ENCODE measurements at regions not wholly inside any gene's neighbourhood (a gene's known extent, or its start where the extent isn't known, plus 50 kb on each side); places are given as distances from the start of the nearest gene placed in this dataset.

DNA sequence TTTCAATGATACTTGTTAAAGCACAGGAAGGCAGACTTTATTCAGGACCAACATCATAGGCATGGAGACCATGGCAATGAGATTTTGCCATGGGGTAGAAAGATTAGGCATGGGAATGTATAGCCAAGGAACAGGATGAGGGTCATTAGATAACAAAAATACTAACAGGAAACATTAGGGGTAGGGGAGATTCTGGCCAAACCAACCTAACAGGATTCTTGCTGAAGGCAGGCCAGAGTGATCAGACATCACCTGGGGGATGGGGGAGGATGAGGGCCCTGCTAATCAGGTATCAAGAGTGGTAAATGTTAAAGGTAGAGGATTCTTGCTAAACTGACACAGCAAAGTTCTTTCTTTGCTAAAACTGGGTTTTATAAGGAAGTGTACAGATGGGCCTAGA, 481.8 kb downstream of the ETS1 start:
- no peak for DNase-seq (ENCODE audit: low read depth)

- no peak for DNase-seq (ENCODE audit: low read depth)
These were observed 484.0 kb downstream of the ETS1 start for GRCh38 chr11:128103278-128103873.

GRCh38 chr11:128098781-128099180, 488.6 kb downstream of the ETS1 start:
- no peak for DNase-seq (ENCODE audit: low read depth)

DNA sequence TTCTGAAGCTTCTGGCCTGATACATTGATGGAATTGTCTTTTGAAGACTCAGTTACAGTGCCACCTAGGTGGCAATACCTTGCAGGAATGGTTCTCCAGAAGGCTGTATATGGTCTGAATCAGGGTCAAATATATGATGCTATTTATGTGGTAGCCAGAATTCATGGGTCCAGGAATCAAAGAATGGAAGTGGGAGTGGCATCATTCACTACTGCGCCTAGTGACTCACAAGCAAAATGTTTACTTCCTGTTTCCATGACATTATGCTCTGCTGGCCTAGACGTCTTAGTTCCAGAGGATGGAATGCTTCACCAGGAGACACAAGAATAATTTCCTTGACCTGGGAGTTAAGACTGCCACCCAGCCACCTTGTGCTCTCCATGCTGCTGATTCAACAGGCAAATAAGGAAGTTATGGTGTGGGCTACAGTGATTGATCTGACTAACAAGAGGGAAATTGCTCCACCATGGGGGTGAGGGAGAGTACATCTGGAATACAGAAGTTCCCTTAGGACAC, 491.8 kb downstream of the ETS1 start:
- DNase-seq (ENCODE audit: low read depth): peak; percentile 96

DNA sequence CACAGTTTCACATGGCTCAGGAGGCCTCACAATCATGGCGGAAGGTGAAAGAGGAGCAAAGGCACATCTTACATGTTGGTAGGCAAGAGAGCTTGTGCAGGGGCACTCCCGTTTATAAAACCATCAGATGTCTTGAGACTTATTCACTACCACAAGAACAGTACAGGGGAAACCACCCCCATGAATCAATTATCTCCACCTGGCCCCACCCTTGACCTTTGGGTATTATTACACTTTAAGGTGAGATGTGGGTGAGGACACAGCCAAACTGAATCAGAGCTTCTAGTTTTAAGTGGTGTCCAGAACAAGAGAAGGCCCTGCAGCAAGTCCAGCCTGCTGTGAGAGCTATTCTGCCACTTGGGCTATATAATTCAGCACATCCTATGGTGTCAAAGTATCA, 493.7 kb downstream of the ETS1 start:
- no peak for DNase-seq (ENCODE audit: low read depth)

DNA sequence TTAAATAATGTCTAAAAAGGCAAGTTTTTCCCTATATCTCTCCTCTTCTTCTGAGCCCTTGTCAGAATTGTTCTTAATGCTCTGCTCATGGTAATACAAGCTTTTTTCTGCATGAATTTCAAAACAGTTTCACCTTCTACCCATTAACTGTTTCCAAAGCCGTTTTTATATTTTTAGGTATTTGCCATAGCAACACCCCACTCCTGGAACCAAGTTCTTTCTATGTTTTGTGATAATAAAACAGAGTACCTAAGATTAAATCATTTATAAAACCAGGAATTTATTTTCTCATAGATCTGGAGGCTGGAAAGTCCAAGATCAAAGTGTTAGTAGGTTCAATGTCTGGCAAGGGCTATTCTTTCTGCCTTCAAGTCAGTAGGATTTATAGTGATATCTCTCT, 497.4 kb downstream of the ETS1 start:
- DNase-seq (ENCODE audit: low read depth): no peak

DNA sequence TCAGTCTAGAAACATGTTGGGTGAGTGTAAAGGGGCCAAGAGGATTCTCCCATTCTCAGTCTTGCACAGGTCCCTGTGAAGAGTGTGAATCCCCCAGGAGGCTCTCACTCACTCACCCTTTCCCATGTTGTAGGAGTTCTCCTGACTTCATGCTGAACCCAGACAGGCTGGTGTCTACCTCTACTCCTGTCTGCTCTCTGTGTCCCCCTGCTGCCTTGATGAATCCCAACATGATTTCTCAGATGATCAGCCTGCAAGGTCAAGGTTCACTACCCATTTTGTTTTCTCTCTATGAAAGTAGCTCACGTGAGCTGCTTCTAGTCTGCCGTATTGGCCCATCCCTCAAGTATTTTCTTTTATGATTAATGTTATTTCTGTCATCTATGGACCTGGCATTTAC, 500.6 kb downstream of the ETS1 start:
- DNase-seq (ENCODE audit: low read depth): no peak

- no peak for DNase-seq (ENCODE audit: low read depth)
These were observed 502.1 kb downstream of the ETS1 start for GRCh38 chr11:128085276-128085675.

DNA sequence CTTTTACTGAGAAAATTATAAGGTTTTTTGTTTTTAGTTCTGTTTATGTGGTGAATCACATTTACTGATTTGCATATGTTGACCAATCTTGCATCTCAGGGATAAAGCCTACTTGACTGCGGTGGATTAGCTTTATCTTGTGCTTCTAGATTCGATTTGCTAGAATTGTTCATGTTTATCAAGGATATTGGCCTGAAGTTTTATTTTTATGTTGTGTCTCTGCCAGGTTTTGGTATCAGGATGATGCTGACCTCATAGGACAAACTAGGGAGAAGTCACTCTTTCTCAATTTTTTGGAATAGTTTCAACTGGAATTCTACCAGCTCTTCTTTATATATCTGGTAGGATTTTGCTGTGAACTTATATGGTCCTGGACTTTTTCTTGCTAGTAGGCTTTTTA, 504.8 kb downstream of the ETS1 start:
- no peak for DNase-seq (ENCODE audit: low read depth)

GRCh38 chr11:128069665-128070064, 517.7 kb downstream of the ETS1 start:
- no peak for DNase-seq (ENCODE audit: low read depth)

GRCh38 chr11:128067780-128068179, 519.6 kb downstream of the ETS1 start:
- no peak for DNase-seq (ENCODE audit: low read depth)

GRCh38 chr11:128066399-128066798, 521.0 kb downstream of the ETS1 start:
- no peak for DNase-seq (ENCODE audit: low read depth)

- DNase-seq (ENCODE audit: low read depth): no peak
These were observed 526.0 kb downstream of the ETS1 start for GRCh38 chr11:128061281-128061871.

DNA sequence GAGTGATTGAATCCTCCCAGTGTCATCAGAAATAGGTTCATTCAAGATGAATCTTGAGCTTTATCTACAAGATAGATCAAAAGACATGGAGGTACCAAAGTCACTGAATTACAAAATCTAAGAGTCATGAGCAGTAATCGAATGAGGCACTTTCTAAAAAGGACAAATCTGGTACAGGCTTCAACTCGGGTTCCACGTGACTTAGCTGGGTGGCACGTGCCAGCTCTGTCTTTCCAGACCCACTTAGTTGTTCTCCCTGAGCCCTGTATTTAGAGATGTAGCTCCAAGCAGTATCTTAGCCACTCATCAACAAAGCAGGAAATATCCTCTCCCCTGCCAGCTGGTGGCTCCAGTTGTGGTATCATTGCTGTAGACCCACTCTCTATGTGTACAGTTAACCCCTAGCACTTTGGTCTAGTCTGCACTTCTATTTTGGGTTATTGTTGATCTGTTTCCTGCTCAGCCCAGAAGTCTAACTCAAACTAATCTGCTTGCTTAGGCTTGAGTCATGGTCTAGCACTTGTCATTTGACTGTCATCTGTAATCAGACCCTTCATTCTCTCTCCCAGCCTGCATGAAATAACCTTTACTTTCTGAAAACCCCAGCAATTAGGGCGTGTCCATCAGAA, 528.7 kb downstream of the ETS1 start:
- DNase-seq (ENCODE audit: low read depth): peak; percentile 51

- no peak for DNase-seq (ENCODE audit: low read depth)
These were observed 529.5 kb downstream of the ETS1 start for GRCh38 chr11:128057786-128058395.

- DNase-seq (ENCODE audit: low read depth): no peak
These were observed 531.7 kb downstream of the ETS1 start for GRCh38 chr11:128055576-128056217.

DNA sequence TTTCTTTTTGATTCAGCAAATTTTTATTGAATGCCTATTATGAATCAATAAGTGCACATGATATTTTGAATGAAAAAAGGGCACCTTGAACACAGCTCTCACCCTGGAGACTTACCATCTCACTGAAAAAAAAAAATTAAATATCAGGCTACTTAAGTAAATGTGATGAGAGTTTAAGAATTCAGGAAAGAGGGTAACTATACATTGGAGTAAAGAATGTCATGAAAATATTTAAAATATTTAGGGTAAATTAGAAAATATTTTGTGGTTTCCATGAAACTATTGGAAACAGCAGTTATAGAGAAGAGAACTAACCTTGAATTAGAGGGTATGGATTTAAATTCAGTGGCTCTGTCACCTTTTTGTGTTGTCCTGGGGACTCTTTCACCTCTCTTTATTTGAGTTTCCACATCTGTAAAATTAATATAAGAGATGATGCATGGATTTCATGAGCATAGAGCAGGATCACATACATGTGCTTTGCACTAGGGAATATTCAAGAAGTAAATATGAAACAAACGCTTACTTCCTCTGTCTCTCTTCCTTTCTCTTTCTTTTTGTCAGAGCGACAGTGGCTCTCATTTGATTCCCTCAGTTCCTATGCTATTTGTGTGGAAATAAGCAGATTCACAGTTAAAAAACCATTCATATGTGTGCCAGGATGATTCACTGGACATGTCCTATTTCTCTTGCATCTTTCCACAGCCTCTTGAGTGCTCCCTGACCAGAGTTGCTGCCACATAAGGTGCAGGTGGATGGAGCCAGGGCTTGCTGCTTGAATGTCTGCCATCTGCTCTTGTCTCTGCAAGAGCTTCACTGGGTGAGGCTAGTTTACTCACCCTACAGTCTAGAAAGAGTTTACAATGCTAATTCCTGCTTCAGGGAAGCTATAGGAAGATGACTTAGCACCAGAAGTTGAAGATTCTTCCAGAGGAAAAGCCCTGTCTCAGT, 533.1 kb downstream of the ETS1 start:
- DNase-seq (ENCODE audit: low read depth): no peak

DNA sequence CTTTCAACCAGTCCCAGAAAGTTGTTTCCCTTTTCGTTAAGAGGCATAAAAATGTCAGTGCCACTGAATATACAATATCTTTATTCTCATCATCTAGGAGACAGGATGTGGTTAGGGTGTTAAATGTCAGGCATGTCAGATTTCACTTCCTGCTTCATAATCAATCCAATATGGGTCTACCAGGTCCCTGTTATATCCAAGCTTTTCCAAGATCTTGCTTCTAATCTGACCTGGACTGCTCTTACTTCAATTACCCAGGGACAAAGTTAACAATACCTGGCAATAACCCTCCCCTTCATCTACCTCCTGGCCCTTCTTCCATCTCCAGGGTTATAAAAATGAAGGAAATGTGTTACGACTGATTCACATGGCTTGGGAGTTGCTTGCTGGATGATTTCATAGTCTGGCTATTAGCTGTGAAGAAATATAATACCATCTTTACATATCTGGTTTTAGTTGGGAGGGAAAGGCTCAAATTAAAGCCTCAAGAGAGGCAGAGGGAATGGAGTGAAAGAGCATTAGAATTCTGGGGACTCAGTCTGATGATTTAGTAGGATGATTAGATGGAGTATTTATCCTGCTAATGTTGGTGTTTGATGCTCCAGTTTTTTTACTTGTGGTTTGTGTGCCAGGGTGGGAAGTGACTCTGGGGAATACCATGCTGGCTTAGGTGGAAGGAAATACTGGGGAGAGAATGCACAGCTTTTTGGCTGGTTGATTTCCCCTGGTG, 534.3 kb downstream of the ETS1 start:
- DNase-seq (ENCODE audit: low read depth): peak; percentile 84

DNA sequence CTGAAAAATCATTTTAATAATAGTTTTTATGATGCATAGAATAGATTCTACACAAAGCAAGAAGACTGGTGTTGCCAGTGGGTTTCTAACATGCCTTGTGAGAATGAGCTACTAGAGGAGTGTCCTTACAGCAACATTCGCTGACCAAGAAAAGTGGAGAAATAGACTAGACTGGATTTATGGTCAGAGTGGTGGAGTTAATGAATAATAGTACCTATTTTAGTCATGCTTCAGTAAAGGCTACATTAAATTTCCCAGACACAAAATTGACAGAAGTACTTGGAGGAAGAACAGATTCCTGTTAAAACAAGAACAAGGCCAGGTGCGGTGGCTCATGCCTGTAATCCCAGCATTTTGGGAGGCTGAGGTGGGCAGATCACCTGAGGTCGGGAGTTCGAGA, 539.2 kb downstream of the ETS1 start:
- no peak for DNase-seq (ENCODE audit: low read depth)

DNA sequence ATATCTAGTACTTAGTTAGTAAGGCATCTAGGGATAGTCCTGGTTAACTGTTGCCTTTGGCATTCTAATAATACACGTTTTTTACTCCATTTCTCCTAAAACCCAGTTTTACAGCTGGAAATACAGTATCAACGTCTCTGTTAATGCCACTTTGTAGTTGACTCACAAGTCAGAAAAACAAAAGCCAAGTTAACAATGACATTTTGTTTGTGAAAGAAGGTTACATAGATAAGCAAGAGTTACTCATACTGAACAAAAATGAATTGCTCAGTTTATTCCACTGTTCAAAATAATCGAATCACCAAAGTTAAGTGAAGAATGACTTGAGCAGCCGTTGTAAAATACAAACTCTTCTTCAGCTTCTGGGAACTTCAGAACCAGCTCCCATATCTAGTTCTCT, 540.3 kb downstream of the ETS1 start:
- no peak for DNase-seq (ENCODE audit: low read depth)
